ENCODE measurements at regions not wholly inside any gene's neighbourhood (a gene's known extent, or its start where the extent isn't known, plus 50 kb on each side); places are given as distances from the start of the nearest gene placed in this dataset.

DNA sequence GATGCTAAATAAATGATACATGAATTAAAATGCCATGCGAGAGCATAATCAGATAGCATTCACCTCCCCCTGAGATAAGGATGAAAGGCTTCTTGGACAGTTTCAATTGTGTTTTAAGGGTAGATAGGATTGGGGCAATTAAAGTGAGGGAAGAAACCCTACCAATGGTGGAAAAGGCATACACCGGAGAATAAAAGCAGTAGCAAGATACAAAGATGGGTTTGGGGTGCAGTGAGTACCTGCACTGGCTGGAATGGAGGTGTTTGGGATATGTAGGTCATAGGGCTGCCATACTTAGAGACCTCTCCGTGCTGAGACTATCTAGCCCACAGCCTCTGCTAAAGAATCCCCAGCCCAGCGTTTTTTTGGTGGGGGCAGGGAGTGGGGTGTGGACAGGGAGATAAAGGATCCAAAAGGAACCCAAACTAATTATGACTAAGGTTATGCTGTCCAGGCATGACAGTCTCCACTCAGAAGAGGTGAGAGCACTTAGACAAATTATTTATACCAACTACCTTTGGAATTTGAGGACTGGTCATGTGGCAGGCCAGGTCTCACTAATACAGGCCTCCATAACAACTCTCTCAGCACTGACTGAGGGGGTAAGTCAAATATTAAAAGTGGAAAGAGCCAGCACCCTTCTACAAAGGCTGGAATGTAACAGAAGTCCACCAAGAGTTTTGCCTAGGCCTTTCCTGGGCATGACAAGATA, 280.8 kb downstream of the ADGB start:
- ATAC-seq (ENCODE audit: low read depth) (no peak), DNase-seq (no peak)
- Mint-ChIP-seq H3K4me3 (no peak overlapping the region), H3K4me1 (peaks cover 18% of the 10 kb centered on the region), H3K27ac (no peak overlapping the region), H3K9me3 (ENCODE audit: insufficient read depth) (no peaks in the 10 kb centered on the region), H3K27me3 (peaks cover 4% of the 10 kb centered on the region)
- no peaks in the 10 kb centered on the region for H3K36me3 ChIP-seq (replicated peaks in 1 of 2; ENCODE audit: control extremely low read depth in 1 of 2, control insufficient read depth in 1 of 2, extremely low read depth in 1 of 2, insufficient read depth in 2 of 2, low read length in 1 of 2)
- intact Hi-C loops (cut with micrococcal nuclease): no loop called here
- H3K27me3 ChIP-seq (replicated peaks in 1 of 4; ENCODE audit: control extremely low read depth in 1 of 4, control insufficient read depth in 3 of 4, insufficient read depth in 4 of 4, low read length in 3 of 4): no peaks in the 10 kb centered on the region
- no peaks in the 10 kb centered on the region for H4K20me1 ChIP-seq (ENCODE audit: control insufficient read depth, insufficient read depth, low read length, poor library complexity, severe bottlenecking)
- TF ChIP-seq, protein P1, sequence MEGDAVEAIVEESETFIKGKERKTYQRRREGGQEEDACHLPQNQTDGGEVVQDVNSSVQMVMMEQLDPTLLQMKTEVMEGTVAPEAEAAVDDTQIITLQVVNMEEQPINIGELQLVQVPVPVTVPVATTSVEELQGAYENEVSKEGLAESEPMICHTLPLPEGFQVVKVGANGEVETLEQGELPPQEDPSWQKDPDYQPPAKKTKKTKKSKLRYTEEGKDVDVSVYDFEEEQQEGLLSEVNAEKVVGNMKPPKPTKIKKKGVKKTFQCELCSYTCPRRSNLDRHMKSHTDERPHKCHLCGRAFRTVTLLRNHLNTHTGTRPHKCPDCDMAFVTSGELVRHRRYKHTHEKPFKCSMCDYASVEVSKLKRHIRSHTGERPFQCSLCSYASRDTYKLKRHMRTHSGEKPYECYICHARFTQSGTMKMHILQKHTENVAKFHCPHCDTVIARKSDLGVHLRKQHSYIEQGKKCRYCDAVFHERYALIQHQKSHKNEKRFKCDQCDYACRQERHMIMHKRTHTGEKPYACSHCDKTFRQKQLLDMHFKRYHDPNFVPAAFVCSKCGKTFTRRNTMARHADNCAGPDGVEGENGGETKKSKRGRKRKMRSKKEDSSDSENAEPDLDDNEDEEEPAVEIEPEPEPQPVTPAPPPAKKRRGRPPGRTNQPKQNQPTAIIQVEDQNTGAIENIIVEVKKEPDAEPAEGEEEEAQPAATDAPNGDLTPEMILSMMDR (IDR thresholded peaks at IDR 0.05): no peak
- no peak for TF ChIP-seq EZH2 (IDR thresholded peaks at IDR 0.05; ENCODE audit: borderline replicate concordance, insufficient read depth, low read depth, low read length, poor library complexity, severe bottlenecking)
- H3K9me3 ChIP-seq (ENCODE audit: control extremely low read depth in 1 of 3, control insufficient read depth in 2 of 3, insufficient read depth in 1 of 3, low read length in 2 of 3): no peaks in the 10 kb centered on the region
- no peak overlapping the region for H3K4me2 ChIP-seq (replicated peaks; ENCODE audit: low read depth, low read length, poor library complexity, severe bottlenecking)
- POLR2A ChIA-PET: no interaction called here
- WGBS (ENCODE audit: insufficient coverage): 100% methylated on average over 2 of the region's 4 CpGs
- no peak overlapping the region for H3K27ac ChIP-seq (ENCODE audit: low read length in 2 of 2)
- peaks cover 8 to 9% of the 10 kb centered on the region in 2 donors for H3K4me1 ChIP-seq (ENCODE audit: control insufficient read depth in 2 of 2, insufficient read depth in 2 of 2, low read length in 2 of 2)
- CTCF ChIA-PET: no interaction called here
- no peaks in the 10 kb centered on the region for H3K79me2 ChIP-seq (ENCODE audit: control insufficient read depth, insufficient read depth, low read length)
- no peak overlapping the region for H3K4me3 ChIP-seq (ENCODE audit: control extremely low read depth in 1 of 5, extremely low read depth in 1 of 5, insufficient read depth in 1 of 5, low read depth in 2 of 5, low read length in 4 of 5)
- H3K9ac ChIP-seq (ENCODE audit: low read length): no peak overlapping the region
- H2AFZ ChIP-seq (ENCODE audit: insufficient read depth, low read depth, low read length, poor library complexity, severe bottlenecking): no peak overlapping the region

DNA sequence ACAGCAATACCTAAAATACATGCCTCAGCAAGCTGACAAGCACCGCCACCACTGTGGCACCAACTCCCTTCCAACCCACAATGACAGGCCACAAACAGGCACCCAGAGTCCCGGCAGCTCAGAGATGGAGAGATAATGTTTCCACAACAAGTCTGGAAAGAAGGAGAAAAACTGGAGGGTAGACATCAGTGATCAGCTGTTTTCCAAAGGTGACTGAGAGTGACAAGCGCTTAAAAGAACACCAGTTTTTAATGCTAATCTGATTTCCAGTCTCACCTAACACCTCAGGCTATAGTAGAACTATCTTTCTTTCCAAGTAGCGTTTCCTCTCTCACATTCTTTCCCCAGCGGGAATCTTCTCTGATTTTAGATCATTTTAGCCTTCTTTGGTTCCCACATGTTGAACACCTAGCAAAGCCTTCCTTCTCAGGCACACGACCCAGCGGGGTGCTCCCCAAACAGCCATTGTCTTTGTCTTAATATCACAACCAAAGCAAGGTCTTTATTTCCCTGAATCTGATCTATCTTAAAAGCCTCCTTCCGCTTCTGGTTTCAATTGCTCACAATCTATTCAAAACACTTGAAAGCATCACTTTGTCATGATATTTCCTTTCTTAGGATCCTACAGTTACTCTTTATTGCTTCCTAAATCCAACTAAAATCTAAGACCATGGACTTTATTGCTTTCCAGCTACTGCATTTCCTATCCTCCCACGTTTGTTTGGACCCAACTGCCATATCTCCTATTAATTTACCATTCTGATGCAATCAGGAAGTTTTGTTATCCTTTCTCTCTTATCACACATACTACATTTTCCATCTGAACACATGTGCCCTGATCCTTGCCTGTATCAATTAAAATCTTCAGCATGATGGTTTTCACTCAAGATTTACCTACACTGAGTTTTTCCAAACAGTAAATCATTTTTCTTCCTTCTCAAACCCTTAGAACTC, 282.7 kb downstream of the ADGB start:
- 89% methylated on average over 7 of the region's 9 CpGs for WGBS (ENCODE audit: insufficient coverage)
- Histone ChIP-seq H3K9ac (ENCODE audit: low read length) (no peak overlapping the region), H3K36me3 (replicated peaks in 1 of 2; ENCODE audit: control extremely low read depth in 1 of 2, control insufficient read depth in 1 of 2, extremely low read depth in 1 of 2, insufficient read depth in 2 of 2, low read length in 1 of 2) (no peaks in the 10 kb centered on the region), H2AFZ (ENCODE audit: insufficient read depth, low read depth, low read length, poor library complexity, severe bottlenecking) (no peak overlapping the region), H3K4me1 (ENCODE audit: control insufficient read depth in 2 of 2, insufficient read depth in 2 of 2, low read length in 2 of 2) (peaks cover 5% of the 10 kb centered on the region in 2 donors), H4K20me1 (ENCODE audit: control insufficient read depth, insufficient read depth, low read length, poor library complexity, severe bottlenecking) (no peaks in the 10 kb centered on the region), H3K27ac (ENCODE audit: low read length in 2 of 2) (no peak overlapping the region), H3K79me2 (ENCODE audit: control insufficient read depth, insufficient read depth, low read length) (no peaks in the 10 kb centered on the region), H3K4me2 (replicated peaks; ENCODE audit: low read depth, low read length, poor library complexity, severe bottlenecking) (no peak overlapping the region), H3K9me3 (ENCODE audit: control extremely low read depth in 1 of 3, control insufficient read depth in 2 of 3, insufficient read depth in 1 of 3, low read length in 2 of 3) (no peaks in the 10 kb centered on the region), H3K4me3 (ENCODE audit: control extremely low read depth in 1 of 5, extremely low read depth in 1 of 5, insufficient read depth in 1 of 5, low read depth in 2 of 5, low read length in 4 of 5) (no peak overlapping the region), H3K27me3 (replicated peaks in 1 of 4; ENCODE audit: control extremely low read depth in 1 of 4, control insufficient read depth in 3 of 4, insufficient read depth in 4 of 4, low read length in 3 of 4) (peaks cover 0 to 5% (median 0%) of the 10 kb centered on the region in 4 experiments)
- ATAC-seq (ENCODE audit: low read depth): no peak
- no peak for DNase-seq
- H3K4me3 Mint-ChIP-seq: no peak overlapping the region
- no peak for TF ChIP-seq EZH2 (IDR thresholded peaks at IDR 0.05; ENCODE audit: borderline replicate concordance, insufficient read depth, low read depth, low read length, poor library complexity, severe bottlenecking)
- TF ChIP-seq, protein P1 (IDR thresholded peaks at IDR 0.05): no peak
- ChIA-PET CTCF (no interaction called here), POLR2A (no interaction called here)
- H3K27me3 Mint-ChIP-seq: peaks cover 12% of the 10 kb centered on the region
- no peaks in the 10 kb centered on the region for H3K9me3 Mint-ChIP-seq (ENCODE audit: insufficient read depth)
- H3K27ac Mint-ChIP-seq: no peak overlapping the region
- intact Hi-C loops (cut with micrococcal nuclease): no loop called here
- peaks cover 9% of the 10 kb centered on the region for H3K4me1 Mint-ChIP-seq

Measured in B cell (primary cell).